ENCODE measurements at regions not wholly inside any gene's neighbourhood (a gene's known extent, or its start where the extent isn't known, plus 50 kb on each side); places are given as distances from the start of the nearest gene placed in this dataset.
"Not testable (repeated sequence)": the region's sequence is repeated elsewhere in the genome, so short reads cannot be mapped to it uniquely, and the experiment has no call there.

- DNase-seq: no peak
Measured at GRCh38 chr2:223300326-223300725, 248.3 kb downstream of the KCNE4 start.

GRCh38 chr2:223306371-223306770, 254.4 kb downstream of the KCNE4 start:
- peak in 1 of 2 experiments; percentile 0 for DNase-seq

GRCh38 chr2:223311889-223312680, 260.1 kb downstream of the KCNE4 start:
- no peak for DNase-seq

- DNase-seq: no peak
Measured at GRCh38 chr2:223313101-223313500, 261.1 kb downstream of the KCNE4 start.

GRCh38 chr2:223314811-223315210, 262.8 kb downstream of the KCNE4 start:
- no peak for DNase-seq

- no peak for DNase-seq
Measured at GRCh38 chr2:223315813-223316212, 263.8 kb downstream of the KCNE4 start.

GRCh38 chr2:223316342-223316741, 264.4 kb downstream of the KCNE4 start:
- DNase-seq: no peak

- no peak for DNase-seq
Measured at GRCh38 chr2:223319601-223320000, 267.6 kb downstream of the KCNE4 start.

- DNase-seq: no peak
Measured at GRCh38 chr2:223324402-223324801, 272.4 kb downstream of the KCNE4 start.

GRCh38 chr2:223328578-223328977, 273.6 kb downstream of the SCG2 start:
- DNase-seq: no peak

GRCh38 chr2:223330747-223331146, 271.4 kb downstream of the SCG2 start:
- not testable (repeated sequence) for DNase-seq

- no peak for DNase-seq
Measured at GRCh38 chr2:223338016-223338415, 264.1 kb downstream of the SCG2 start.

GRCh38 chr2:223357076-223357475, 245.1 kb downstream of the SCG2 start:
- no peak for DNase-seq

- no peak for DNase-seq
Measured at GRCh38 chr2:223363085-223363484, 239.1 kb downstream of the SCG2 start.

GRCh38 chr2:223365158-223365679, 236.9 kb downstream of the SCG2 start:
- no peak for DNase-seq

GRCh38 chr2:223366566-223366965, 235.6 kb downstream of the SCG2 start:
- no peak for DNase-seq

- no peak for DNase-seq
Measured at GRCh38 chr2:223368481-223368880, 233.7 kb downstream of the SCG2 start.

GRCh38 chr2:223369889-223370288, 232.3 kb downstream of the SCG2 start:
- DNase-seq: no peak

- no peak for DNase-seq
Measured at GRCh38 chr2:223383315-223383714, 218.8 kb downstream of the SCG2 start.

GRCh38 chr2:223386189-223386588, 216.0 kb downstream of the SCG2 start:
- no peak for DNase-seq

GRCh38 chr2:223386984-223387383, 215.2 kb downstream of the SCG2 start:
- no peak for DNase-seq

GRCh38 chr2:223389624-223390023, 212.5 kb downstream of the SCG2 start:
- DNase-seq: no peak

- DNase-seq: no peak
Measured at GRCh38 chr2:223396993-223397392, 205.2 kb downstream of the SCG2 start.

GRCh38 chr2:223399357-223399957, 202.7 kb downstream of the SCG2 start:
- no peak for DNase-seq

All from activated CD4-positive, alpha-beta T cell treated with anti-CD3 and anti-CD28 coated beads, Interleukin-2, amount 50 U/mL, for 48 hours (primary cell).